ENCODE measurements at regions not wholly inside any gene's neighbourhood (a gene's known extent, or its start where the extent isn't known, plus 50 kb on each side); places are given as distances from the start of the nearest gene placed in this dataset.

- no peak for DNase-seq (ENCODE audit: low read depth)
These were observed 1125.7 kb downstream of the NLGN4Y start for GRCh38 chrY:15650056-15650455.

- DNase-seq (ENCODE audit: low read depth), result no peak
These were observed 1164.2 kb downstream of the NLGN4Y start for GRCh38 chrY:15688531-15688930.

GRCh38 chrY:15689994-15690393, 1165.7 kb downstream of the NLGN4Y start:
- DNase-seq (ENCODE audit: low read depth), result no peak

GRCh38 chrY:15702131-15702530, 1177.8 kb downstream of the NLGN4Y start:
- DNase-seq (ENCODE audit: low read depth), result no peak

GRCh38 chrY:15704906-15705305, 1180.6 kb downstream of the NLGN4Y start:
- DNase-seq (ENCODE audit: low read depth), result no peak

- no peak for DNase-seq (ENCODE audit: low read depth)
These were observed 1225.5 kb downstream of the NLGN4Y start for GRCh38 chrY:15749533-15750433.

GRCh38 chrY:15751001-15751400, 1226.7 kb downstream of the NLGN4Y start:
- DNase-seq (ENCODE audit: low read depth), result no peak

GRCh38 chrY:15756266-15756665, 1231.9 kb downstream of the NLGN4Y start:
- DNase-seq (ENCODE audit: low read depth), result no peak

- DNase-seq (ENCODE audit: low read depth), result no peak
These were observed 1249.2 kb downstream of the NLGN4Y start for GRCh38 chrY:15773579-15773978.

- DNase-seq (ENCODE audit: low read depth), result no peak
These were observed 1251.6 kb downstream of the NLGN4Y start for GRCh38 chrY:15775880-15776279.

GRCh38 chrY:15779891-15780290, 1255.6 kb downstream of the NLGN4Y start:
- no peak for DNase-seq (ENCODE audit: low read depth)

- DNase-seq (ENCODE audit: low read depth), result no peak
These were observed 1275.7 kb downstream of the NLGN4Y start for GRCh38 chrY:15800021-15800420.

GRCh38 chrY:15805985-15806384, 1281.7 kb downstream of the NLGN4Y start:
- no peak for DNase-seq (ENCODE audit: low read depth)

GRCh38 chrY:15814241-15814640, 1289.9 kb downstream of the NLGN4Y start:
- no peak for DNase-seq (ENCODE audit: low read depth)
